GM12878 (cell line): ENCODE measurements at regions not wholly inside any gene's neighbourhood (a gene's known extent, or its start where the extent isn't known, plus 50 kb on each side); places are given as distances from the start of the nearest gene placed in this dataset.

Source experiments
- CHD4 ChIP-seq: fragments of 200-600 bp; sonication (generic); IDR thresholded peaks from 2 replicates; pipeline ENCODE4 v1.6.1; 2016; ENCODE audit warnings: mild to moderate bottlenecking
- MAX ChIP-seq: IDR thresholded peaks from 2 replicates; pipeline ENCODE4 v1.6.1; 2012; ENCODE audit warnings: low read depth, low read length, improper control_type of control experiment
- NFYB ChIP-seq: IDR thresholded peaks from 2 replicates; pipeline ENCODE4 v1.6.1; 2011; ENCODE audit warnings: low read depth, mild to moderate bottlenecking, low read length, improper control_type of control experiment, moderate library complexity; ENCODE audit not compliant: insufficient read depth
- PAX8 ChIP-seq: fragments of 450-650 bp; IDR thresholded peaks from 2 replicates; pipeline ENCODE4 v1.6.1; 2017; ENCODE audit warnings: mild to moderate bottlenecking, moderate library complexity
- POLR2A ChIP-seq: IDR thresholded peaks from 2 replicates; pipeline ENCODE4 v1.6.1; 2011; ENCODE audit warnings: low read depth, mild to moderate bottlenecking, low read length
- POLR2AphosphoS2 ChIP-seq: IDR thresholded peaks from 2 replicates; pipeline ENCODE4 v1.6.1; 2011; ENCODE audit warnings: low read depth, mild to moderate bottlenecking, low read length, improper control_type of control experiment, moderate library complexity
- POU2F2 ChIP-seq: IDR thresholded peaks from 3 replicates; pipeline ENCODE4 v1.6.1; 2011; ENCODE audit warnings: low read depth, mild to moderate bottlenecking, low read length, borderline replicate concordance
- RAD21 ChIP-seq: IDR thresholded peaks from 2 replicates; pipeline ENCODE4 v1.6.1; 2011; ENCODE audit warnings: mild to moderate bottlenecking, low read depth, low read length, moderate library complexity; ENCODE audit not compliant: insufficient read depth
- SREBF1 ChIP-seq: IDR thresholded peaks from 2 replicates; pipeline ENCODE4 v1.6.1; 2012; ENCODE audit warnings: mild to moderate bottlenecking, low read length
- YY1 ChIP-seq: IDR thresholded peaks from 2 replicates; pipeline ENCODE4 v1.6.1; 2011; ENCODE audit warnings: low read depth, mild to moderate bottlenecking, low read length
- ZZZ3 ChIP-seq: IDR thresholded peaks from 2 replicates; pipeline ENCODE4 v1.6.1; 2011; ENCODE audit warnings: low read depth; ENCODE audit not compliant: control insufficient read depth, insufficient read length
- TF ChIP-seq, protein P1 (sequence below): IDR thresholded peaks from 2 replicates; pipeline ENCODE4 v1.6.1; 2011; ENCODE audit warnings: low read depth, low read length, improper control_type of control experiment, borderline replicate concordance
- TF ChIP-seq, protein P2 (sequence below): fragments of 450-650 bp; conservative IDR thresholded peaks from 2 replicates; pipeline ENCODE4 v1.6.1; 2017; ENCODE audit warnings: mild to moderate bottlenecking, moderate library complexity

GRCh38 chr13:50130123-50130946, 115.1 kb downstream of the KCNRG start (continued):
- TF ChIP-seq NFYB (no peak), CHD4 (no peak), POLR2A (no peak), SREBF1 (no peak), ZZZ3 (no peak), RAD21 (no peak), PAX8 (no peak), YY1 (no peak), POU2F2 (no peak), MAX (no peak), POLR2AphosphoS2 (no peak)
- TF ChIP-seq, protein P1, sequence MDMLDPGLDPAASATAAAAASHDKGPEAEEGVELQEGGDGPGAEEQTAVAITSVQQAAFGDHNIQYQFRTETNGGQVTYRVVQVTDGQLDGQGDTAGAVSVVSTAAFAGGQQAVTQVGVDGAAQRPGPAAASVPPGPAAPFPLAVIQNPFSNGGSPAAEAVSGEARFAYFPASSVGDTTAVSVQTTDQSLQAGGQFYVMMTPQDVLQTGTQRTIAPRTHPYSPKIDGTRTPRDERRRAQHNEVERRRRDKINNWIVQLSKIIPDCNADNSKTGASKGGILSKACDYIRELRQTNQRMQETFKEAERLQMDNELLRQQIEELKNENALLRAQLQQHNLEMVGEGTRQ: no peak
- TF ChIP-seq, protein P2, sequence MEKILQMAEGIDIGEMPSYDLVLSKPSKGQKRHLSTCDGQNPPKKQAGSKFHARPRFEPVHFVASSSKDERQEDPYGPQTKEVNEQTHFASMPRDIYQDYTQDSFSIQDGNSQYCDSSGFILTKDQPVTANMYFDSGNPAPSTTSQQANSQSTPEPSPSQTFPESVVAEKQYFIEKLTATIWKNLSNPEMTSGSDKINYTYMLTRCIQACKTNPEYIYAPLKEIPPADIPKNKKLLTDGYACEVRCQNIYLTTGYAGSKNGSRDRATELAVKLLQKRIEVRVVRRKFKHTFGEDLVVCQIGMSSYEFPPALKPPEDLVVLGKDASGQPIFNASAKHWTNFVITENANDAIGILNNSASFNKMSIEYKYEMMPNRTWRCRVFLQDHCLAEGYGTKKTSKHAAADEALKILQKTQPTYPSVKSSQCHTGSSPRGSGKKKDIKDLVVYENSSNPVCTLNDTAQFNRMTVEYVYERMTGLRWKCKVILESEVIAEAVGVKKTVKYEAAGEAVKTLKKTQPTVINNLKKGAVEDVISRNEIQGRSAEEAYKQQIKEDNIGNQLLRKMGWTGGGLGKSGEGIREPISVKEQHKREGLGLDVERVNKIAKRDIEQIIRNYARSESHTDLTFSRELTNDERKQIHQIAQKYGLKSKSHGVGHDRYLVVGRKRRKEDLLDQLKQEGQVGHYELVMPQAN: no peak
